Muscle of back (tissue), 3 donors: ENCODE measurements at regions not wholly inside any gene's neighbourhood (a gene's known extent, or its start where the extent isn't known, plus 50 kb on each side); places are given as distances from the start of the nearest gene placed in this dataset.

Experiments
- DNase-seq, 3 donors: peaks; one replicate each; pipeline versions ENCODE4 v3.0.0 to v3.0.0-alpha.2; 2013

DNA sequence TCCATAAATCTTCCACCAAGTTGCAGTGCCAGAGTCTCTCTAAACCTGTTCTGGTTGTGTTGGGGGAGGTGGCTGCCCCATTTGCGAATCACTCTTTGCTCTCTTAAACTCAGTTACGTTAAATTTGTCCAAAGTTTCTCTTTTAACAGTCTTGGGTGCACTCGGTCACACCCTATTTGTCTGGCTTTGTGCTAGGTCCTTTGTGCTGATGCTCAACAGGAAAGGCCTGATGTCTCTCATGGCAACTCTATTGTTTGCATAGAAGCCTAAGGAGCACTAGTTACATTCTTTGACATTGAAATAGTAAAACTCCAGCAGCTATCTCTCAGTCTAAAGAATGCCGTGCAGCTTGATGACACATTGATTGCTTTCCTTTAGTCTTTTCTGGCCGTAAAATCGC is 105.1 kb downstream of the TRMT11 start:
- DNase-seq, result peak in 1 of 3 donors; percentile 57

DNA sequence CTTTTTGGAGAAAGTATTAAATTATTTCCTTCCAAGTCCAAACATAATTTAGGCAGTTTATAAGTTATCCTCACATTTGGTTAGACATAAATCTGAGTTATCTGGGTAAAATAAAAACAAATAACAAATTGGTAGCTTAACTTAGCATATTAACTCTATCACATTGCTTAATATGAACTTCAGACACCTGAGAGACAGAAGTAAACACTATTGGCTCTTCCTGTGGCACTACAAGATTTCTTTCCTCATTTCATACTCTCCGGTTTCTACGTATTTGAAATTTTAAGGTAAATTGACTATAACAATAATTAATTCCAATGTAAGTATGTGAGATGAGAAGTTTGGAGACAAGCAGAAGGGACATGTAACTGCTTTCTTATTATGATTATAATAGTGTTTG is 106.8 kb downstream of the TRMT11 start:
- DNase-seq, result no peak

DNA sequence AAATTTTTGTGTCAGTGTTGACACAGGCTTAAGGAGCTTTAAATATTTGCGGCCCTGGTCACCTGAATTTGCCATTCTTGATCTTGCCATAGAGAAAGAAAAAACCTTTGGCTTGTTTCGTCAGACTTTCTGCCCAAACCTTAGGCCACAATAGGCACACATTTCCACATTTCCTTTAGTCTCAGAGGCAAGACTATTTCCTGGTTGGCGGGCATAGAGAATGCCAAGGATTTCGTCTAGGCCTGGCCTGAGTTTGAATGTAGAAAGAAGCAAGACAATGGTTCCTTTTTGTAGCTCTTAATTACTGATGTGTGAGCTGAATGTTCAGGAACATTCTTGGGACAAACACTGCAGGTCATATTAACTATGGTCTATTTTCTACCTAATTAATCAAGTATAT is 108.1 kb downstream of the TRMT11 start:
- DNase-seq, result no peak

DNA sequence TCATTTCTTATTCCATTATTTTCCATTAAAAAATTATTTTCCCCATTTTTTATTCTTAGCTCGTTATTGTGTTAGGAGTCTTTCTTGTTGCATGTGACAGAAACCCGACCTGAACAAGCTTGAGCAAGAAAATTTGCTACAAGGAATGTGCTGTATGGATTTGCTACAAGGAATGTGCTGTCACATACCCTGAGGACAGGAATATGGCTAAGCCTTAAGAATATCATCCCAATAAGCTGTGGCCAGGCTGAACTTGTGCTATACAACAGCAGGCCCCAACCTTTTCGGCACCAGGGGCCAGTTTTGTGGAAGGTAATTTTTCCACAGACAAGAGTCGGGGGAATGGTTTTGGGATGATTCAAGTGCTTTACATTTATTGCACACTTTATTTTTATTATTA is 114.0 kb downstream of the TRMT11 start:
- DNase-seq, result no peak

DNA sequence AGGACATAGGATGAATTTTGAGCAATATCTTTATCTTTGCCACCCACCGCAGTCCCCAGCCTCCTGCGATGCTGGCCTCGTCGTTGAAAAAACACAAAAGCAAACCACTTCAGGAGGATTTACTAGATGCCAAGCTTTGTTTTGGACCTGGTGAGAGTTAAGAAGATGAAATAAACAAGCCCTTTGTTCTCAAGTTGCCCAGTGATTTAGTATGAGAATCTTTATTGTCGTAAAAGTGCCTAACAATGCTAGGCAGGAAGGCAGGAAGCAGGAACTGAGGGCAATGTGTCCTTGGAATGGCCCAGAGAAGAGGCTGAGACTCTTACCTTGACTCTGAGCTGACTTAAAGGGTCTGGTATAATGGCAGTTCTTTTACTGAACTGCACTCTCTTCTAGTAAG is 116.0 kb downstream of the TRMT11 start:
- DNase-seq, result no peak

DNA sequence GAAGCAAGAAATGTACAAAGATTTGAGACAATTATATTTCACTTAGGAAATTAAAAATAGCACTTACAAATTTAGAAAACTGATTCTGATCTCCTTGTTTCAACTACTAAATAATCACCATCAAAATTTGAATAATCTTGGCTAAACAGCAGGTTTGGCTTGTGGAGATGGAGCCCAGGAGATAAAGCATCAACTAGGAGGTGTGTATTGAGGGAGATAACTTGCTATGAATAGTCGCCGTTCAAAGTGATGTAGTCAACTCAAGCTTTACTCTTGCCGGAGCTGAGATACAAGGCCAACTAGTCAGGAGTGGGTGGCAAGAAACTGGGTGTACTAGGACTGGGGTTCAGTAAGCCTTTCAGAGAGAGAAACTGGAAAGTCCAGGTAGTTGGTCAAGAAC is 117.7 kb downstream of the TRMT11 start:
- DNase-seq, result no peak

DNA sequence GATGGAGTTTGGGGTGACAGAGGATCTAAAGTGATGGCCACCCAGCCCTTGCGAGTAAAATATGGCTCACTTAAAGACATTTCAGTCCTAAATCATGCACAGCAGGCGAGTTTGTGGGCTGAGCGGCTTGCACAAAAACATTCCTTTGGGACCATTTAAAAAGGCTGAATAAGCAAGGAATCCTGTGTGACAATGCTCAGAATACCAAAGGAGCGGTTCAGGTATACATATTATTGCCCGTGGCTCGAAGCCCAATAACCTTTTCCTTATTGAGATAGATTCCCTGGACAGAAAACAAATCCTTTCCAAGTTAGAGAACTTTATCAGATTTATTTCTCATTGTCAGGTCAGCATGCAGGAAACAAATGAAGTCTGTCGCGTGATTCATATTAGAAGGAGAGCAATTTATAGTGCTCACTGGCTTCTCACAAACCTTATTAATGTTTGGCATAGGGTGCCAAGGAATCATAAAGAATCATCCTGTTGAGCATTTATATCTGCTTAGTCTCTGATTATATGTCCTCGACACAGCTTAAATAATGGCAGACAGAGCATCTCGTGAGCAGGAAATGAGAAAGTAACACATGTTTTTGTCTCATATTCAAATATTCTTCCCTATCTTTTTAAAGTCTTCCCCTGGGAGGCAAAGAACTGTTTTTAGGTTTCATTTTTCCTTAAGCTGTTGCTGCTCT is 121.3 kb downstream of the TRMT11 start:
- DNase-seq, result peak in 1 of 3 donors; percentile 65

DNA sequence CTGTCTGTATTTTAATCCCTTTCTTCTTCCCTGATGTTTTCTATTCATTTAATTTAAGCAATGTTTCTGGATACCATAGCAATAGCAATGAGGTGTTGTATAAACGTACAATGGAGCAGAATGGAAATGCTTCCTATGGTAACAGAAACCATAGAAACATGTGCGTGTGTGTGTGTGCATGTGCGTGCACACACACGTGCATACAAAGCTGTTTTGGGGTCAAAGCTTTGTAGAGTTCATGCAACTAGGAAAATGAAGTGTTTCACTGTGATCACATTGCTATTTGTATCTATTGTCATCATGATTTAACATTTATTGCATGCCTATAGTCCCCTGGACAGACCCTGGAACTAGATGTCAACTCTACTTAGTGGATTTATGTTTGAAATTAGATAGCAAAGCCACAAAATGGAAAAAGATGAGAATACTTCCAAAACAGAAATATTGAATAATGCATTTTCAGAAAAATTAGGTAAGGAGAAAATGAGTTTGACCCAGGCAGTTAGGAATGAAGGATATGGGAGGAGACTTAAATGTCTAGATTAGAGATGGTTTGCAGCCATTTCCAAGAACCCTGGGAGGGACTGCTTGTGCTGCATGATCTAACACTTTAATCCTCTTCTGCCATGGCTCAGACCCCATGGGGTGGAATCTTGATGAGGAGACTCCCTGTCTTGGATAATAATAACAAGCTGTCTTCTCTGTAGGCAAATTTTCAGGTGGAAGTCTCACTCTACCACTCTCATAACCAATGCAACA is 124.4 kb downstream of the TRMT11 start:
- peak in 1 of 3 donors; percentile 53 for DNase-seq

DNA sequence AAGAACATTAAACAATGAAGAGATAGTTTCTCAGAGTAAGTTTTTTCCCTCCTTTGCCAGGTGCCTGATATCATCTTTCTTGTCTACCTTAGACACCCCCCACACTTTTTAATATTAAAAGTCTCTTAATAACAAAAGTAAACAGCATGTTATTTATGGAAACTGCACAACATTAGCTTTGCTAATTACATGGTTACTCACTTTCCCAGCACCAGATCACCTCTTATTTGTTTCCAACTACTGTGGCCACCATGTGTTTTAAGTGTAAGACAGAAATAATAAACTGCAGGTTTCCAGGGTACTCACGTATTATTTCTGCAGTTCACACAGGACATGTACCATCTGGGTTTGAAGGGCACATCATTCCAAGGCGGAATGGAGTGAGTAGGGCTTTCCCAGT is 125.0 kb downstream of the TRMT11 start:
- no peak for DNase-seq

DNA sequence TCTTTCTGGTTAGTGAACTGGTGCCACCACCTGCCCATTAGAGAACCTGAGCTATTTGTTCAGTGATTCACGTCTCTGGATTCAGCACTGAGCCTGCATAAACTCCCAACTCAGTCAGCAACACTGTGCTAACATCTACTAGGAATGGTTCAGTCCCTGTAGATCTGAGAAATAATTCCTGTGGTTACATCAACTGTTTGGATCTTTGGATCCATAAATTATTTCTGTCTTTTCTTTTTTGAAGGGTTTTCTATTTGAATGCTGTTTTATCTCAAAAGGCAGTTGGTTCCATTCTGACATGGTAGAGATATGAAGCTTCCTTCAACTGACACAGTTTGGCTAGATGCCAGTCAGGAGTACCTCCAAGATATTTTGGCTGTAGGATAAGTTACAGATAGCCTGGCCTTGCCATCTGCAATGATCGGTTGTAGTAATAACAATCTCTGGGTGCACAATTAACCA is 125.9 kb downstream of the TRMT11 start:
- no peak for DNase-seq

DNA sequence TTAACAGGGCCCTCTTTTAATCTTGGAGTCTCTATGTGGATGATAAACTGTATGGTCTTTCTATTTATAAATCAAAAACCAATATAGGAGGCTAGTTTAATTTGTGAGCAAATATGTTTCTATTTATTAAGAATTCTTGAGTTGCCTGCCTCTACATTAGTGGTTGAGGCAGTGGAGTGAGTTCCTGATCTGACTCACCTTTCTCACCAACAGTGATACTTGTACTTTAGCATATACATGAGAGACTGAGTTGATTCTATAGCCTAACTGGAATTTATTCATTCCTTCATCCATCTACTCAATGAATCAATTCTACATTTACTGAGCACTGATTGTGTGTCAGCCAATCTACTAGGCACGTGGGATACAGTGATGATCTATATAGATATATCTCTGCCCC is 126.9 kb downstream of the TRMT11 start:
- DNase-seq, result no peak

DNA sequence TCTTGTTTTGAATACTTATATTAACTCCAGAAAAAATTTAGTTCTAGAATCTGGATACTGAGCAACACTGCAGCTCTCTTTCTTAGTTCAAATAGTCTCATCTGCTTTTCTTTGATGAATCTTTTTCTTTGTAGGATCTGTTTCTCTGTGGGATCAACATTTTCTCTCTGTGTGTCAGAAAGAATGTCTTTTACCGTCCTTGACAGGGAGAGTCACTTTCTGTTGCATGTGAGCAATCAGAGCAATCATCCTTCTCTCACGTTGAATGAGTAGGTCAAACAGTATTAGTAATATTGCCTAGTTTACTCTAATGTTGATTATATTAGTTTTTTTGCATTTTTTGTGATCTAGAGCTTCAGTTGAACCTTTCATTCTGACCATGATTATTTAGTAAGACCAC is 130.9 kb downstream of the TRMT11 start:
- DNase-seq, result no peak

DNA sequence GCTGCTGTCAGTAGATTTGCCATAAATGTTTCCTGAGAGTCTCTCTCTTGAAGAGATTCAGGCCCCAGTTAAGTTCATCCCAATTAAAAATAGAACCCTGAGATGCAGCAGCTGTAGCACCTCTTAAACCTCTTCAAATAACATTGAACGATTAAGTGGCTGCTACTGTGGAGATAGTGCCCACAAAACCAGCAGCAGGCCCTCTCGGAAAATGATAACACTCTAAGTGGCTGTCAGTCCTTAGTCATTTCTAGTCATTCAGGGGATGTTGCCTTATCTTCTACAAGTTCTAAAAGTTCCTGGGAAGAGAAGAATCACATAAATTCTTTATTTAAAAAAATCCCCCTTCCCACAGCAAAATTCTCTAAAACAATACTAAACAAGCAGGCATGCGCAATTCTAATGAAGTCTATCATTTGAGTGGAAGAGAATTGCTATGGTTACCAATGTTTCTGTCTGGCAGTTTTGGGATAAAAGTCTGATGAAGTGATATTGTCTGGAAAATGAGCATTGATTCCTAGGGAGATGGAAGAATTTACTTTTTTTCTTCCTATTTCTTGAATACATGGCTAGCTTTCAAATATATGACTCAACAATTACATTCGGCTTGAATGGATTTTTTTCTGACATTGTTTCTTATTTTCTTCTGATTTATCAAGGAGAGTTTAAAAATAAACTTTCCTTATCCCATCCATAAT is 131.9 kb downstream of the TRMT11 start:
- DNase-seq, result peak in 2 of 3 donors; percentile 58 to 77

DNA sequence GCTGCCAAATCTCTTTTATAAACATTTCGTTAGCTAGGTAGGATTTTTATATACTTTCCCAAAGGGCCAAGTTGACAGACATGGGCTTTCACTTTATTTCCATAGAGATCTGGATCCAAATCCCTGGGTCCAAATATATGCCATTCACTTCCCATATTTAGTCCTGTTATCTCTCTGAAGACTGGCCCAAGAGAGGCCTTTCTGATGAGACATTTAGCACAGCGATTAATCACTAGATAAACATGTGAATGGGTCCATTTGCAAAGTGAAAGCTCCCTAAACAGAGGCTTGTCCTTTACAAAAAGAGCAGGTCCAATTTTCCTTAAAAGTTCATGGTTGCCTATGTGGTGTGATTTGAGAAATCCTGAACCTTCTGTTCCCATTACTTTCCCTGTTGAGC is 132.6 kb downstream of the TRMT11 start:
- DNase-seq, result no peak

DNA sequence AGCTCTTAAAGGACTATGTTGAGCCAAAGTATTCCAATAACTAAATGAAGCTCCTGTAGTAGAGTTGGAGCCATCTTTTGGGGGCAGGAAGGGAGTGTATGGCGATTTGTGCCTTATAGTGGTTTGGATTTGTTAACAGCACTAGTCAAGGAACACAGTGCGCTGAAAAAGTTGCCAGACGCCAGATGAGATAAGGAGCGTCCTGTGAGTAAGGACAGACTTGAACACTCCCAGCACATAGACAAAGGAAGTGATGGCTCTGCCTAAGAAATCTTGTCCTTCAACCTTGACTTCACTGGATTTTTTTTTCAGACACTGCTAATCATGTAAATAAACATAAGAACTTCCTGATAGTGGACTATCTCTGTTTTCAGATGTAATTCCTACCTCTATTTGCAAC is 136.9 kb downstream of the TRMT11 start:
- no peak for DNase-seq

DNA sequence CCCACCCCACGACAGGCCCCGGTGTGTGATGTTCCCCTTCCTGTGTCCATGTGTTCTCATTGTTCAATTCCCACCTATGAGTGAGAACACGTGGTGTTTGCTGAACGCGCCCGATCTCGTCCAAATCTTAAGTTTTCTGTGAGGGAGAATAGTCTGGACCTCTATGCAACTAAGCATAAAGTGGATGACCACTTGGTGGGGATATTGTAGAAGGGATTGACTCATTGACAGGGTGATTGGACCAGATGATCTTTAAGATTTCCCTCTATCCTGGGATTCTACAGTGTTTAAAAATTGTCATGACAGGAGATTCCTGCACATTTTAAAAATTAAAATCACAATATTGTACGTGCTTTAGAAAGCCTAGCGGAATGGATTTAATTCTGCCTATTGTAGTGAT is 141.3 kb downstream of the TRMT11 start:
- DNase-seq, result peak in 1 of 3 donors; percentile 73

DNA sequence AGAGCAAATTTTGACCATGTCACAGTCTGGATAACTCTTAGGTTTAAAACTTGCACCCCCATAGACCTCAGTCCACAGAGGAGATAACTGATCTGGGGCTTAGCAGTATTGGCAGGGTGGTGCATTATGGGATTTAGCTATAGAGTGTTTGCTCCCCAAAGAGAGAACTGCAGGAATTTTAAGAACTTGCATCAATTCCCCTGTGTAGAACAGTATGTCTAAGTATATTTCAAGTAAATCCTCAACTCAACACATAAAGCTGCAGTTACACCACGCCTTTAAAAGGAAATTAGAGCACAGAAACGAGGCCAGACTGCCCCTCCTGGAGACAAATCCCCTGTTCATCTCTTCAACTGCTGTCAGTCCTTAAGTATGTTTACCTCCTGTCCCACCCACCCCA is 144.9 kb downstream of the TRMT11 start:
- peak in 1 of 3 donors; percentile 70 for DNase-seq

DNA sequence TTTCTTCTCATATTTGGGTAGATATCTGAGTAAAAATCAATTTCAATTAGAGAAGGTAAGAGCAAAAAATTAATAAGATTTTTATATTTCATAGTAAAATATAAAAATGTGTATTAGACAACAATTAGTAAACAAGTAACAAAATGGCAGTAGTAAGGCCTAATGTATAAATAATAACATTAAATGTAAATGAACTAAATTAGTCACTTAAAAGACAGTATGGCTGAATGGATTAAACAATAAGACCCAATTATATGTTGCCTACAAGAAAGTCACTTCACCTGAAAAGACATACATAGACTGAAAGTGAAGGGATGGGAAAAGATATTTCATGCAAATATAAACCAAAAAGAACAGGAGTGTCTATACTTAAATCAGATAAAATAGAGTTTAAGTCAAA is 147.6 kb downstream of the TRMT11 start:
- no peak for DNase-seq

DNA sequence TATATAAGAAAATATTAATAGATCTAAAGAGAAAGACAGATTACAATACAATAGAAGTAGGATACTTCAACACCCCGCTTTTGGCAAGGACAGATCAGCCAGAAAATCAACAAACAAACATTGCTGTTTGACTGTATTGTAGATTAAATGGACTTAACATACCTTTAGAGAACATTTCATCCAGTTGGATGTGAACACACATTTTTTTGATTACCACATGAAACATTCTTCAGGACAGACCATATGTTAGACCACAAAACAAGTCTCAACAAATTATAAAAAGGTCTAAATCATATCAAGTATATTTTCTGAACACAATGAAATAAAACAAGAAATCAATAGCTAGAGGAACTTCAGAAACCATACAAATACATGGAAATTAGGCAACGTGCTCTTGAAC is 148.2 kb downstream of the TRMT11 start:
- DNase-seq, result no peak

DNA sequence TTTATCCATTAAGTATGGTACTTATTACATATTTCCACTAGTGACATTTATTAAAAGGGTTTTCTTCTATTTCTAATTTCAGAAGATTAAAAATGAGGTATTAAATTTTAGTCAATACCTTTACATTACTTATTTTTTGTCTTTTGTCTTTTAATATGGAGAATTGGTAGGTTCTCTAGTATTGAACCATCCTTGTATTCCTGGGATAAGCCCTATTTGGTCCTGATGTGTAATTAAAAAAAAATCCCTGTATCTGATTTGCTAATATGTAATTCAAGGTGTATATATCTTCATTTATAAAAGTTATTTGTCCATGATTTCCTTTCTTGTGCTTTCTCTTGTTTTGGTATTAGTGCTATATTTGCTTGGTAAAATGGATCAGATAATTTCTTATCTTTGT is 153.7 kb downstream of the TRMT11 start:
- DNase-seq, result no peak

DNA sequence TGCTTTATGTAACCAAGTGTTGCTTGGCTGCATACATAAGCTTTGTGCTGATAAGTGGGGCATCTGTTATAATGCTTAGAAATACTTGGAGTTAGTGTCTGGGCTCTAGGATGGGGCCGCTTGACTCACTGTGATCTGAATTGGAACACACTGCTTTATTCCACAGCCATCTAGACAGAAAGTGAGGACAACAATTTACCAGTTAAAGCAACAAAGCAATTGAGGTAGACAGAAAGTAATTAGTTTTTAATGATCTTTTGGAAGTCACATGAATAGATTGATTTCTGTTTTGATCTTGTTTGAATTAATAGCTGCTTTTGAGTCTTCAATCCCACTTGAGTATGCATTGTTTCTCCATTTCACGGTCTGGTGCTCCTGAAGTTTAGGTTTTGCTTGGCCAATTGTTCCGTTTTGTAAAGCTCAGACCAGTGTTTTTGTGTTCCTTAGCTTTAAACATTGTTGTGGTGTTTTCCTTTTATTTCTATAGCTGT is 157.5 kb downstream of the TRMT11 start:
- DNase-seq, result peak in 1 of 3 donors; percentile 37

DNA sequence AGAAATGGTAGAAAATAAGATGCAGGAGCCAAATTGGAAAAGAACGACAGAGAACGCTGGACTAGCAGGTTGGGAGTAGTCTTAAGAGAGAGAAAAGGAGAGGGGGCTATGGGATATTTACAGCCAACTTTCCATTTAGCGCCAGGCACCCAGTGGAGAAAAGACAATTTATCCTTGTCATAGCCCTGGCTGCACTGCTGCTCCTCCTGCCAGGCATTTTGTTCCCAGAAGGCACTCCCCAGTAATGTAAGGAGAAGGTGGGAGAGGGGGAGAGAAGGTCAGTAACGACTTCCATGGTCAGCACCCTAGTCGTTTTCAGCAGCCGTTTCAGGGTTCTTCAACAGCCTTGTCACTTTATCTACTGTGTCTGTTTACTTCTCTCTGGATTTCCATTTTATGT is 159.0 kb downstream of the TRMT11 start:
- DNase-seq, result no peak
